ENCODE measurements at regions not wholly inside any gene's neighbourhood (a gene's known extent, or its start where the extent isn't known, plus 50 kb on each side); places are given as distances from the start of the nearest gene placed in this dataset.

- DNase-seq (ENCODE audit: low read depth in 3 of 3): no peak
Observed at GRCh38 chr2:129762386-129763189, 216.9 kb upstream of the RAB6C start.

DNA sequence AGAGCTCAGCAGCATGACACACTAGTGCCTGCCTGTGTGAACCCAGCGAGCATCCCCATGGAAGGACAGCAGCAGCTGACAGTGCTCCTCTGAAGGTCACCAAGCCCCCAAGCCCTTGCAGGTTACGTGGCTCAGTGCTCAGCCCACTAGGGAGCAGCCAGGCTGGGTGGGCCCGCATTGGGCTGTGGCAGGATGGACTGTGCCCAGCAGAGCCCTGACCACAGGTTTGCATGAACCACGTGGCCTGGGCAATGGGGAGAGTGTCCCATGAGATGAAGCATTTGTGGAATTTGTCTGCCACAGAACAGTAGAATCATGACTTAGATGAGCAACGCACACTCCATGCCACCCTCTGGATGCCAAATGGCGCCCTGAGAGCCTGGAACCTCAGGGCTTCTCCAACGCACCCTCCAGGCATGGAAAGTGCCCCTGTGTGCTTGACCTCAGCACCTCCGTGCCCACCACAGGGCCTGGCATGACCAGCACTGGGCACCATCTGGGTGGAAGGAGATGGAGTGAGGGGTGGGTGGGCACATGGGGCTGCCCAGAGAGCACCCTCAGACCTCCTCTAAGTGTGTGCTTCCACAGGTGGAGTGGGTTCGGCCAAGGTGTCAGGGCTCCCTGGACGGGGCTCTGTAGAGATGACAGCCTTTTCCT is 216.1 kb upstream of the RAB6C start:
- DNase-seq (ENCODE audit: low read depth in 3 of 3): no peak

- DNase-seq (ENCODE audit: low read depth in 3 of 3): no peak
Observed at GRCh38 chr2:129763966-129764365, 215.5 kb upstream of the RAB6C start.

- no peak for DNase-seq (ENCODE audit: low read depth in 3 of 3)
Observed at GRCh38 chr2:129764376-129765325, 214.8 kb upstream of the RAB6C start.

- no peak for DNase-seq (ENCODE audit: low read depth in 3 of 3)
Observed at GRCh38 chr2:129765326-129765677, 214.2 kb upstream of the RAB6C start.

GRCh38 chr2:129765678-129766351 is 213.7 kb upstream of the RAB6C start:
- no peak for DNase-seq (ENCODE audit: low read depth in 3 of 3)

DNA sequence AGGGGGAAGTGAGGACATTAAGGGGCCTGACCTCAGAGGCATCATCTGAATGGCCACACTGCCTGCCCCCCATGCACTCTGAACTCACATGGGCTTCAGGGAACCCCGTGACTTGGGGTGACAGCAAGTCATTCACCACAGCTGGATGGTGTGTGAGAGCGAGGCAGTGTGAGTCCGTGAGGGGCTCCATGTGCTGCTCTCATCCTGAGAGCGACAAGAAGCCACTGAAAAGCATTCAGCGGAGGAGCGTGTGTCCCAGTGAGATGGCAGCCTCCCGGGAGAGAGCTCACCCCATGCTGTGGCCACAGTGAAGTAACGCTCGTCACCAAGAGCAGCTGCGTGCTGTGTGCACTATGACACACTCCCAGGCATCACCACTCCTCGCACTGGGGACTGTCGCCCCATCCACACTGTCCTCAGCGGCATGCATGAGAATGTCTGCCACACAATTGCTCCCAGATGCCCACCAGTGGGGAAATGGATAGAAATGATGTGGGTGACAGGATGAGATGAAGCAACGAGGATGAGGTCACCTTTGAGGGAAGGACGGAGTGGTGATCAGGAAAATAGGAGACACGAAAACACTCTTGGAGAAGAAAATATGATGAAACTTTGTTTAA is 213.0 kb upstream of the RAB6C start:
- DNase-seq (ENCODE audit: low read depth in 3 of 3): no peak

GRCh38 chr2:129767346-129768035 is 212.0 kb upstream of the RAB6C start:
- DNase-seq (ENCODE audit: low read depth in 3 of 3): no peak

GRCh38 chr2:129768036-129768386 is 211.5 kb upstream of the RAB6C start:
- no peak for DNase-seq (ENCODE audit: low read depth in 3 of 3)

- no peak for DNase-seq (ENCODE audit: low read depth in 3 of 3)
Observed at GRCh38 chr2:129768485-129769184, 210.8 kb upstream of the RAB6C start.

GRCh38 chr2:129769185-129769991 is 210.1 kb upstream of the RAB6C start:
- no peak for DNase-seq (ENCODE audit: low read depth in 3 of 3)

- DNase-seq (ENCODE audit: low read depth in 3 of 3): no peak
Observed at GRCh38 chr2:129771418-129772189, 207.9 kb upstream of the RAB6C start.

GRCh38 chr2:129772190-129772579 is 207.3 kb upstream of the RAB6C start:
- no peak for DNase-seq (ENCODE audit: low read depth in 3 of 3)

DNA sequence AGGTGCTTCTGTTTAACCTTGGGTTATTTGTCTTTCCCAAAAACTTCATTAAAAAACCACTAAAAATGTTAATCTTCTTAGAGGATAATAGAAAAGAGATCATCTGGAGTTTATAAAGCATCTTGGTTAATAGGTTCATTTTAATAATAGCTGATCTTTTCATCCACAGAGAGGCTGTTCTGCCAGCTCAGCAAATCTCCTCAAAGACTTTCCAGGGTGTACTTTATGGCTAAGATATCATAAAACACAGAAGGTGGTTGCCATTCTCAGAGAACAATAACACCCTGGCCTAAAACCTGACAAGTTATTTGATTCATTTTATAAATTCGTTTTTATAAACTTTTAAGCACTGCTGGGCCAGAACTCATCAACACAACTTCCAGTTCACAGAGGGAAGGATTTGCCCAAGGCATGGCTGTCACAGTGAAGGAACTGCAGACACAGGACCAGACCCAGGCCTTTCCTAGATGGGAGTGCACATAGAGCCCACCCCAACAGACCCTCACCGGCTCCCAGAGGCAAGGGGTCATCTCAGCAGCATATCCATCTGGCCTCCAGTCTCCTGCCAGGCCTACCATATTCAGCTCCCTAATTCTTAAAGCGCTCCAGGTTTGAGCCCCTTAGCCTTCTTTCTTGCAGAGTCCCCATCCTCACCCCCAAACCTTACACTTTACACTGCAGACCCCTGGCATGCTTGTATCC is 203.4 kb upstream of the RAB6C start:
- no peak for DNase-seq (ENCODE audit: low read depth in 3 of 3)

DNA sequence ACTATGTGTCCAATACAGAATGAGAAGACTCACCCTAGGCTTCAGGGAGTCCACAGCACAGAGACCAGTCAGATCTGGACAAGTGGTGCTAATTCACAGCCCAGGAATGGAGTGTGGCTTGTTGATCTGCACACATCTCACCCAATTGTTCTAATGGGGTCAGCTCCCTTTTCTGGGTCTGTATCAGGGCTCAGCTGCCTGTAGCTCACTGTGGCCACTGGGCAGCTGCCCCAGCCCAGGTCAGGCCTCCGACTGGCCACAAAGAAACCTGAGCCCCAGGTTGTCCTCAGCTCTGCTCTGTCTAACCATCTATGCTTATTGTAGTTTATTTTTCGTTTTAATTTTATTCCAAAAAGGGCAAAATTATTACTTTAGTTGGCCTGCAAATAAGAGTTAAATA is 202.3 kb upstream of the RAB6C start:
- DNase-seq (ENCODE audit: low read depth in 3 of 3): no peak

DNA sequence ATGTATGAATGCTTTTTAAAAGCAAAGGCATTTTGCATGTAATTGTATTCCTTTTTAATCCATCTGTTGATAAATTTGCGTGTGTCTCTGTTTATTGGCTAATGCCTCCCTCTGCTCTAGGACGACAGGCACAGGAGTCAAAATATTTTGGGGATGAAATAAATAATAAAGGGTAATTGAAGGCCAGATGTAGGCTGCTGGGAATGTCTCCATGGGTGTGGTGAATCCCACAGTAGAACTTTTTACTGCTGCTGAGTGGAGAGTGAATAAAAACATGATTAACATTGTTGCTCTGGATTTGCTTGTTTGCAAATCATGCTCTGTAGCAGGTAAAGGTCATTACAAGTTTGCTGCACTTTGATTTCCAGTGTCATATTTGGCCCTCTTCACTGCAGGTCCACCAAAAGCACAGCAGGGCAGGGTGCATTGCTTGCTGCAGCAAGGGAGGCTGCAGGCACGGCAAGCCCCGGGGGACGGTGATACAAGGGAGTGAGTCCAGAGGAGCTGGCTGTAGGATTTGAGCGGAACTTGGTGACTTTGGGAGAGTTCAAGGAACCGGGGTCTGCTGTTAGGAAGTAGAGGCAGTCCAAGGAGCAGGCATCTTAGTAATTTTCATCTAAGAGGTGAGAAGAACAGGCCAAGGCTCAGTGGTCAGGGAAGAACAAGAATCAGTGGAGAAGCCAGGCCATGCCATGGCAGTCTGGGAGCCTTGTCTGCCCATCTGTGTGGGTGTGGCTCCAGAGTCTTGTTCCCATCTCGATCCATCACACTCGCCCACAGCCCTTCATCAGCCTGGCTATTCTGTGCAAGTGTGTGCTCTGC is 201.5 kb upstream of the RAB6C start:
- DNase-seq (ENCODE audit: low read depth in 3 of 3): no peak

DNA sequence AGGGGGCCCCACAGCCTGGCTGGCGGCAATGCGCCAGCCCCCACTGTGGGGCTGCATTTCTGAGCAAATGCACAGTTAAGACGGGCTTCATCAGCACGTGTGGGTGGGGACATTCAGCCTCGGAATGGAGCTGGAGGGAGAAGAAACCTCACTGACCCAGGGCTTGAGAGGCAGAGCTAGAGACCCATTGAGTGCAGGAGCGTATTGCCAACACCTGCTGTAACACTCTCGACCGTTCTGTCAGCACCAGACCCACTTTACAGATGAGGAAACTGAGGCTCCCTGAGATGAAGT is 200.9 kb upstream of the RAB6C start:
- no peak for DNase-seq (ENCODE audit: low read depth in 3 of 3)
